Erythroblast (primary cell): ENCODE measurements at regions not wholly inside any gene's neighbourhood (a gene's known extent, or its start where the extent isn't known, plus 50 kb on each side); places are given as distances from the start of the nearest gene placed in this dataset.

Experiments
- GATA1 ChIP-seq: IDR thresholded peaks from 2 replicates; pipeline ENCODE4 v1.6.1; 2011; ENCODE audit warnings: low read depth, mild to moderate bottlenecking, control low read depth, low read length, moderate library complexity
- POLR2A ChIP-seq: IDR thresholded peaks from 2 replicates; pipeline ENCODE4 v1.6.1; 2011; ENCODE audit warnings: mild to moderate bottlenecking, low read length

- no peak for TF ChIP-seq POLR2A
- no peak for TF ChIP-seq GATA1
Measured at GRCh38 chr3:162390891-162391290, 894.3 kb downstream of the OTOL1 start.
